ENCODE measurements at regions not wholly inside any gene's neighbourhood (a gene's known extent, or its start where the extent isn't known, plus 50 kb on each side); places are given as distances from the start of the nearest gene placed in this dataset.
A peak's percentile ranks its signal among the peaks of the same experiment; 100 is the strongest.
"Not testable (repeated sequence)": the region's sequence is repeated elsewhere in the genome, so short reads cannot be mapped to it uniquely, and the experiment has no call there.

GRCh38 chr4:175068266-175068665, 150.1 kb downstream of the ADAM29 start:
- no peak for DNase-seq (ENCODE audit: low read depth)
- no peak overlapping the region for H3K9ac ChIP-seq (ENCODE audit: low read length)
- no peaks in the 10 kb centered on the region for H3K9me3 ChIP-seq (ENCODE audit: control insufficient read depth, low read length)
- H3K36me3 ChIP-seq (ENCODE audit: control insufficient read depth, insufficient read depth, low read length, severe bottlenecking), result no peaks in the 10 kb centered on the region
- H3K4me1 ChIP-seq (ENCODE audit: control insufficient read depth, insufficient read depth, low read length), result no peaks in the 10 kb centered on the region
- H3K27me3 ChIP-seq (replicated peaks; ENCODE audit: control insufficient read depth, insufficient read depth, low read length), result no peaks in the 10 kb centered on the region
- H3K4me3 ChIP-seq (ENCODE audit: low read length), result no peak overlapping the region

- Histone ChIP-seq H3K27me3 (replicated peaks; ENCODE audit: control insufficient read depth, insufficient read depth, low read length) (no peaks in the 10 kb centered on the region), H3K36me3 (ENCODE audit: control insufficient read depth, insufficient read depth, low read length, severe bottlenecking) (no peaks in the 10 kb centered on the region), H3K9me3 (ENCODE audit: control insufficient read depth, low read length) (peaks cover 8% of the 10 kb centered on the region), H3K4me1 (ENCODE audit: control insufficient read depth, insufficient read depth, low read length) (no peaks in the 10 kb centered on the region), H3K4me3 (ENCODE audit: low read length) (no peak overlapping the region), H3K9ac (ENCODE audit: low read length) (no peak overlapping the region)
- no peak for DNase-seq (ENCODE audit: low read depth)
These were observed 152.3 kb downstream of the ADAM29 start for GRCh38 chr4:175070444-175070843.

GRCh38 chr4:175071123-175071522, 153.0 kb downstream of the ADAM29 start:
- H3K36me3 ChIP-seq (ENCODE audit: control insufficient read depth, insufficient read depth, low read length, severe bottlenecking), result no peaks in the 10 kb centered on the region
- no peak overlapping the region for H3K9ac ChIP-seq (ENCODE audit: low read length)
- peaks cover 8% of the 10 kb centered on the region for H3K9me3 ChIP-seq (ENCODE audit: control insufficient read depth, low read length)
- no peaks in the 10 kb centered on the region for H3K4me1 ChIP-seq (ENCODE audit: control insufficient read depth, insufficient read depth, low read length)
- no peaks in the 10 kb centered on the region for H3K27me3 ChIP-seq (replicated peaks; ENCODE audit: control insufficient read depth, insufficient read depth, low read length)
- no peak overlapping the region for H3K4me3 ChIP-seq (ENCODE audit: low read length)
- peak; percentile 51 for DNase-seq (ENCODE audit: low read depth)

GRCh38 chr4:175087145-175087544, 169.0 kb downstream of the ADAM29 start:
- Histone ChIP-seq H3K9me3 (ENCODE audit: control insufficient read depth, low read length) (peaks cover 16% of the 10 kb centered on the region), H3K36me3 (ENCODE audit: control insufficient read depth, insufficient read depth, low read length, severe bottlenecking) (no peaks in the 10 kb centered on the region), H3K9ac (ENCODE audit: low read length) (no peak overlapping the region), H3K4me1 (ENCODE audit: control insufficient read depth, insufficient read depth, low read length) (no peaks in the 10 kb centered on the region), H3K4me3 (ENCODE audit: low read length) (no peak overlapping the region), H3K27me3 (replicated peaks; ENCODE audit: control insufficient read depth, insufficient read depth, low read length) (no peaks in the 10 kb centered on the region)
- no peak for DNase-seq (ENCODE audit: low read depth)

GRCh38 chr4:175090116-175090515, 172.0 kb downstream of the ADAM29 start:
- no peaks in the 10 kb centered on the region for H3K27me3 ChIP-seq (replicated peaks; ENCODE audit: control insufficient read depth, insufficient read depth, low read length)
- DNase-seq (ENCODE audit: low read depth), result no peak
- peaks cover 16% of the 10 kb centered on the region for H3K9me3 ChIP-seq (ENCODE audit: control insufficient read depth, low read length)
- H3K4me3 ChIP-seq (ENCODE audit: low read length), result no peak overlapping the region
- H3K36me3 ChIP-seq (ENCODE audit: control insufficient read depth, insufficient read depth, low read length, severe bottlenecking), result no peaks in the 10 kb centered on the region
- H3K9ac ChIP-seq (ENCODE audit: low read length), result no peak overlapping the region
- H3K4me1 ChIP-seq (ENCODE audit: control insufficient read depth, insufficient read depth, low read length), result no peaks in the 10 kb centered on the region

GRCh38 chr4:175091649-175092048, 173.5 kb downstream of the ADAM29 start:
- DNase-seq (ENCODE audit: low read depth), result no peak
- no peaks in the 10 kb centered on the region for H3K27me3 ChIP-seq (replicated peaks; ENCODE audit: control insufficient read depth, insufficient read depth, low read length)
- no peak overlapping the region for H3K9ac ChIP-seq (ENCODE audit: low read length)
- peaks cover 23% of the 10 kb centered on the region for H3K9me3 ChIP-seq (ENCODE audit: control insufficient read depth, low read length)
- H3K36me3 ChIP-seq (ENCODE audit: control insufficient read depth, insufficient read depth, low read length, severe bottlenecking), result no peaks in the 10 kb centered on the region
- no peaks in the 10 kb centered on the region for H3K4me1 ChIP-seq (ENCODE audit: control insufficient read depth, insufficient read depth, low read length)
- H3K4me3 ChIP-seq (ENCODE audit: low read length), result no peak overlapping the region

- H3K9me3 ChIP-seq (ENCODE audit: control insufficient read depth, low read length), result peaks cover 20% of the 10 kb centered on the region
- H3K27me3 ChIP-seq (replicated peaks; ENCODE audit: control insufficient read depth, insufficient read depth, low read length), result no peaks in the 10 kb centered on the region
- H3K4me1 ChIP-seq (ENCODE audit: control insufficient read depth, insufficient read depth, low read length), result no peaks in the 10 kb centered on the region
- no peak overlapping the region for H3K4me3 ChIP-seq (ENCODE audit: low read length)
- no peaks in the 10 kb centered on the region for H3K36me3 ChIP-seq (ENCODE audit: control insufficient read depth, insufficient read depth, low read length, severe bottlenecking)
- DNase-seq (ENCODE audit: low read depth), result no peak
- H3K9ac ChIP-seq (ENCODE audit: low read length), result no peak overlapping the region
These were observed 174.0 kb downstream of the ADAM29 start for GRCh38 chr4:175092114-175092513.

- H3K9ac ChIP-seq (ENCODE audit: low read length); H3K4me3 ChIP-seq (ENCODE audit: low read length); DNase-seq (ENCODE audit: low read depth); H3K27me3 ChIP-seq (replicated peaks; ENCODE audit: control insufficient read depth, insufficient read depth, low read length); H3K4me1 ChIP-seq (ENCODE audit: control insufficient read depth, insufficient read depth, low read length); H3K36me3 ChIP-seq (ENCODE audit: control insufficient read depth, insufficient read depth, low read length, severe bottlenecking): not testable (repeated sequence)
- H3K9me3 ChIP-seq (ENCODE audit: control insufficient read depth, low read length), result peaks cover 13% of the 10 kb centered on the region
These were observed 174.9 kb downstream of the ADAM29 start for GRCh38 chr4:175093055-175093454.

- H3K4me1 ChIP-seq (ENCODE audit: control insufficient read depth, insufficient read depth, low read length), result no peaks in the 10 kb centered on the region
- H3K9ac ChIP-seq (ENCODE audit: low read length), result no peak overlapping the region
- no peaks in the 10 kb centered on the region for H3K36me3 ChIP-seq (ENCODE audit: control insufficient read depth, insufficient read depth, low read length, severe bottlenecking)
- no peak for DNase-seq (ENCODE audit: low read depth)
- H3K27me3 ChIP-seq (replicated peaks; ENCODE audit: control insufficient read depth, insufficient read depth, low read length), result no peaks in the 10 kb centered on the region
- H3K9me3 ChIP-seq (ENCODE audit: control insufficient read depth, low read length), result no peaks in the 10 kb centered on the region
- H3K4me3 ChIP-seq (ENCODE audit: low read length), result no peak overlapping the region
These were observed 185.2 kb downstream of the ADAM29 start for GRCh38 chr4:175103403-175103802.

- Histone ChIP-seq H3K27me3 (replicated peaks; ENCODE audit: control insufficient read depth, insufficient read depth, low read length) (no peaks in the 10 kb centered on the region), H3K36me3 (ENCODE audit: control insufficient read depth, insufficient read depth, low read length, severe bottlenecking) (no peaks in the 10 kb centered on the region), H3K4me1 (ENCODE audit: control insufficient read depth, insufficient read depth, low read length) (no peaks in the 10 kb centered on the region), H3K9ac (ENCODE audit: low read length) (no peak overlapping the region), H3K9me3 (ENCODE audit: control insufficient read depth, low read length) (peaks cover 17% of the 10 kb centered on the region), H3K4me3 (ENCODE audit: low read length) (no peak overlapping the region)
- DNase-seq (ENCODE audit: low read depth), result no peak
These were observed 188.1 kb downstream of the ADAM29 start for GRCh38 chr4:175106301-175106700.

- Histone ChIP-seq H3K36me3 (ENCODE audit: control insufficient read depth, insufficient read depth, low read length, severe bottlenecking) (no peaks in the 10 kb centered on the region), H3K9ac (ENCODE audit: low read length) (no peak overlapping the region), H3K4me1 (ENCODE audit: control insufficient read depth, insufficient read depth, low read length) (no peaks in the 10 kb centered on the region), H3K9me3 (ENCODE audit: control insufficient read depth, low read length) (peaks cover 18% of the 10 kb centered on the region), H3K27me3 (replicated peaks; ENCODE audit: control insufficient read depth, insufficient read depth, low read length) (no peaks in the 10 kb centered on the region), H3K4me3 (ENCODE audit: low read length) (no peak overlapping the region)
- DNase-seq (ENCODE audit: low read depth), result no peak
These were observed 191.8 kb downstream of the ADAM29 start for GRCh38 chr4:175109933-175110332.

- no peaks in the 10 kb centered on the region for H3K27me3 ChIP-seq (replicated peaks; ENCODE audit: control insufficient read depth, insufficient read depth, low read length)
- H3K9me3 ChIP-seq (ENCODE audit: control insufficient read depth, low read length), result peaks cover 22% of the 10 kb centered on the region
- no peak overlapping the region for H3K4me3 ChIP-seq (ENCODE audit: low read length)
- H3K4me1 ChIP-seq (ENCODE audit: control insufficient read depth, insufficient read depth, low read length), result no peaks in the 10 kb centered on the region
- no peaks in the 10 kb centered on the region for H3K36me3 ChIP-seq (ENCODE audit: control insufficient read depth, insufficient read depth, low read length, severe bottlenecking)
- no peak for DNase-seq (ENCODE audit: low read depth)
- no peak overlapping the region for H3K9ac ChIP-seq (ENCODE audit: low read length)
These were observed 207.4 kb downstream of the ADAM29 start for GRCh38 chr4:175125410-175126068.
